H9 (cell line): ENCODE measurements at regions not wholly inside any gene's neighbourhood (a gene's known extent, or its start where the extent isn't known, plus 50 kb on each side); places are given as distances from the start of the nearest gene placed in this dataset.

Source experiments
- DNase-seq: peaks from one replicate; pipeline ENCODE4 v3.0.0-alpha.2; 2017
- H2AFZ ChIP-seq: one replicate; pipeline ENCODE4 v1.6.1; 2013; ENCODE audit warnings: mild to moderate bottlenecking, low read length, control low read depth, moderate library complexity
- H2AK5ac ChIP-seq: 2 replicates; pipeline ENCODE4 v1.6.1; 2013; ENCODE audit warnings: low read length, control low read depth, mixed read lengths; ENCODE audit not compliant: insufficient read length
- H2BK120ac ChIP-seq: one replicate; pipeline ENCODE4 v1.6.1; 2013; ENCODE audit warnings: low read depth, mild to moderate bottlenecking, low read length, control low read depth, inconsistent platforms; ENCODE audit not compliant: poor library complexity, severe bottlenecking
- H2BK12ac ChIP-seq: 2 replicates; pipeline ENCODE4 v1.6.1; 2013; ENCODE audit warnings: low read length, control low read depth, mixed read lengths, low read depth; ENCODE audit not compliant: insufficient read length
- H2BK15ac ChIP-seq: 2 replicates; pipeline ENCODE4 v1.6.1; 2013; ENCODE audit warnings: low read depth, low read length, control low read depth
- H2BK20ac ChIP-seq: one replicate; pipeline ENCODE4 v1.6.1; 2013; ENCODE audit warnings: low read depth, mild to moderate bottlenecking, low read length, control low read depth, inconsistent platforms; ENCODE audit not compliant: poor library complexity, severe bottlenecking
- H2BK5ac ChIP-seq: 2 replicates; pipeline ENCODE4 v1.6.1; 2013; ENCODE audit warnings: low read length, control low read depth, mixed read lengths; ENCODE audit not compliant: insufficient read length
- H3K14ac ChIP-seq: 2 replicates; pipeline ENCODE4 v1.6.1; 2013; ENCODE audit warnings: low read length, control low read depth; ENCODE audit not compliant: insufficient read depth
- H3K18ac ChIP-seq: 2 replicates; pipeline ENCODE4 v1.6.1; 2013; ENCODE audit warnings: low read depth, mild to moderate bottlenecking, mixed read lengths, low read length, control low read depth; ENCODE audit not compliant: insufficient read length
- H3K23ac ChIP-seq: 2 replicates; pipeline ENCODE4 v1.6.1; 2013; ENCODE audit warnings: low read length, control low read depth, mixed read lengths, low read depth; ENCODE audit not compliant: insufficient read length
- H3K23me2 ChIP-seq: 2 replicates; pipeline ENCODE4 v1.6.1; 2013; ENCODE audit warnings: low read depth, mild to moderate bottlenecking, mixed read lengths, low read length, control low read depth; ENCODE audit not compliant: insufficient read length, poor library complexity, severe bottlenecking
- H3K27ac ChIP-seq: 2 replicates; pipeline ENCODE4 v1.5.1; 2013; ENCODE audit warnings: low read length, control low read depth, mixed read lengths, low read depth; ENCODE audit not compliant: insufficient read length
- H3K27me3 ChIP-seq: 2 replicates; pipeline ENCODE4 v1.6.1; 2013; ENCODE audit warnings: low read length, control low read depth, inconsistent platforms; ENCODE audit not compliant: insufficient read depth
- H3K4ac ChIP-seq: 2 replicates; pipeline ENCODE4 v1.6.1; 2013; ENCODE audit warnings: low read depth, mild to moderate bottlenecking, control low read depth, inconsistent platforms, low read length, moderate library complexity
- H3K4me1 ChIP-seq: 2 replicates; pipeline ENCODE4 v1.6.1; 2013; ENCODE audit warnings: low read length, control low read depth, inconsistent platforms; ENCODE audit not compliant: insufficient read depth
- H3K4me2 ChIP-seq: 2 replicates; pipeline ENCODE4 v1.6.1; 2013; ENCODE audit warnings: low read length, control low read depth, mixed read lengths; ENCODE audit not compliant: insufficient read length, insufficient read depth
- H3K56ac ChIP-seq: 2 replicates; pipeline ENCODE4 v1.6.1; 2013; ENCODE audit warnings: low read depth, mild to moderate bottlenecking, mixed read lengths, low read length, control low read depth; ENCODE audit not compliant: insufficient read length
- H3K79me1 ChIP-seq: 2 replicates; pipeline ENCODE4 v1.6.1; 2013; ENCODE audit warnings: low read depth, mild to moderate bottlenecking, moderate library complexity, low read length, control low read depth, inconsistent platforms; ENCODE audit not compliant: insufficient read depth, poor library complexity, severe bottlenecking
- H3K79me2 ChIP-seq: 2 replicates; pipeline ENCODE4 v1.6.1; 2013; ENCODE audit warnings: low read length, control low read depth, inconsistent platforms; ENCODE audit not compliant: insufficient read depth
- H3K9ac ChIP-seq: 2 replicates; pipeline ENCODE4 v1.6.1; 2013; ENCODE audit warnings: low read length, control low read depth, mixed read lengths; ENCODE audit not compliant: insufficient read length; ENCODE audit errors: extremely low read depth
- H3K9me3 ChIP-seq: one replicate; pipeline ENCODE4 v1.6.1; 2013; ENCODE audit warnings: low read depth, low read length, inconsistent platforms; ENCODE audit not compliant: control insufficient read depth
- H3T11ph ChIP-seq: one replicate; pipeline ENCODE4 v1.6.1; 2013; ENCODE audit warnings: mild to moderate bottlenecking, low read length, control low read depth, inconsistent platforms
- H4K20me1 ChIP-seq: one replicate; pipeline ENCODE4 v1.6.1; 2013; ENCODE audit not compliant: control insufficient read depth, insufficient read length, insufficient read depth
- H4K5ac ChIP-seq: 2 replicates; pipeline ENCODE4 v1.6.1; 2013; ENCODE audit warnings: low read depth, mild to moderate bottlenecking, mixed read lengths, low read length, control low read depth; ENCODE audit not compliant: insufficient read length
- H4K8ac ChIP-seq: replicated peaks from 2 replicates; pipeline ENCODE4 v1.6.1; 2013; ENCODE audit warnings: low read length, control low read depth, mixed read lengths, low read depth; ENCODE audit not compliant: insufficient read length
- H4K91ac ChIP-seq: 2 replicates; pipeline ENCODE4 v1.6.1; 2013; ENCODE audit warnings: low read depth, mild to moderate bottlenecking, moderate library complexity, mixed read lengths, low read length, control low read depth; ENCODE audit not compliant: insufficient read length
- H3K27ac Mint-ChIP-seq, 3 experiments: 2 replicates in 2 of 3; 3 replicates in 1 of 3; pipeline ENCODE4 v1.8.0; 2020 to 2021; ENCODE audit warnings: mixed read lengths in 3 of 3, mild to moderate bottlenecking in 1 of 3, moderate library complexity in 1 of 3
- H3K27me3 Mint-ChIP-seq: 2 replicates; pipeline ENCODE4 v1.8.0; 2021; ENCODE audit warnings: low read depth, mild to moderate bottlenecking, moderate library complexity, mixed read lengths
- H3K36me3 Mint-ChIP-seq, 3 experiments: 2 replicates in 2 of 3; 3 replicates in 1 of 3; pipeline ENCODE4 v1.8.0; 2020 to 2021; ENCODE audit warnings: low read depth in 3 of 3, mixed read lengths in 3 of 3; ENCODE audit not compliant: insufficient read depth in 1 of 3
- H3K4me1 Mint-ChIP-seq, 2 experiments: 2 replicates each; pipeline ENCODE4 v1.8.0; 2020; ENCODE audit warnings: mixed read lengths in 2 of 2
- H3K4me3 Mint-ChIP-seq, 2 experiments: 2 replicates in 1 of 2; 3 replicates in 1 of 2; pipeline ENCODE4 v1.8.0; 2020 to 2021; ENCODE audit warnings: mild to moderate bottlenecking in 2 of 2, mixed read lengths in 2 of 2, moderate library complexity in 1 of 2
- H3K9me3 Mint-ChIP-seq, 2 experiments: 2 replicates in 1 of 2; 3 replicates in 1 of 2; pipeline ENCODE4 v1.8.0; 2020; ENCODE audit warnings: mild to moderate bottlenecking in 2 of 2, mixed read lengths in 2 of 2, moderate library complexity in 1 of 2
- CTCF ChIP-seq: fragments of 200-600 bp; sonication (generic); conservative IDR thresholded peaks from 3 replicates; pipeline ENCODE4 v1.8.0; 2021; ENCODE audit warnings: antibody characterized with exemption, mild to moderate bottlenecking
- WGBS: extraction: QIAGEN DNeasy Blood & Tissue Kit; methylation state at CpG from one replicate; pipeline ENCODE4 v1.1.7; 2013; ENCODE audit warnings: missing lambda C conversion rate, low lambda C conversion rate, mixed read lengths; ENCODE audit not compliant: insufficient read length; ENCODE audit errors: extremely low coverage; 5-methylcytosine and 5-hydroxymethylcytosine counted together

GRCh38 chr2:2550856-2551255 is 219.8 kb upstream of the MYT1L start:
- no peak overlapping the region for H3K18ac ChIP-seq
- no peak overlapping the region for H2BK5ac ChIP-seq
- no peak overlapping the region for H2BK120ac ChIP-seq
- Mint-ChIP-seq H3K4me3 (no peak overlapping the region), H3K4me1 (peaks cover 4 to 10% of the 10 kb centered on the region in 2 experiments), H3K36me3 (peaks cover 0 to 14% (median 9%) of the 10 kb centered on the region in 3 experiments; a peak in 6 of 7 replicates), H3K9me3 (peaks cover 26 to 41% of the 10 kb centered on the region in 2 experiments), H3K27ac (no peak overlapping the region), H3K27me3 (no peaks in the 10 kb centered on the region; the same call in 1 of the 2 replicates)
- H3K27me3 ChIP-seq, result no peaks in the 10 kb centered on the region
- H4K91ac ChIP-seq, result no peak overlapping the region
- WGBS, result no CpG with 5 or more reads among the region's 3 CpGs
- TF ChIP-seq CTCF, result no peak
- H3K27ac ChIP-seq, result no peak overlapping the region
- no peak overlapping the region for H2AFZ ChIP-seq
- H3K23ac ChIP-seq, result no peak overlapping the region
- DNase-seq, result no peak
- H2BK20ac ChIP-seq, result no peak overlapping the region
- H3K23me2 ChIP-seq, result no peaks in the 10 kb centered on the region
- no peaks in the 10 kb centered on the region for H3K4me1 ChIP-seq
- no peaks in the 10 kb centered on the region for H4K20me1 ChIP-seq
- H3K4ac ChIP-seq, result no peak overlapping the region
- H4K5ac ChIP-seq, result no peak overlapping the region
- no peak overlapping the region for H2AK5ac ChIP-seq
- H3K9ac ChIP-seq, result no peak overlapping the region
- H3K79me2 ChIP-seq, result no peaks in the 10 kb centered on the region
- no peak overlapping the region for H3K4me2 ChIP-seq
- H3K79me1 ChIP-seq, result no peaks in the 10 kb centered on the region
- H3K14ac ChIP-seq, result no peak overlapping the region
- no peaks in the 10 kb centered on the region for H3K9me3 ChIP-seq
- H3T11ph ChIP-seq, result no peak overlapping the region
- no peak overlapping the region for H4K8ac ChIP-seq
- H2BK15ac ChIP-seq, result no peak overlapping the region
- H2BK12ac ChIP-seq, result no peak overlapping the region
- no peak overlapping the region for H3K56ac ChIP-seq
